Right renal pelvis (tissue), 4 donors: ENCODE measurements at regions not wholly inside any gene's neighbourhood (a gene's known extent, or its start where the extent isn't known, plus 50 kb on each side); places are given as distances from the start of the nearest gene placed in this dataset.

Experiments
- DNase-seq, 4 donors: peaks; one replicate each; pipeline ENCODE4 v3.0.0-alpha.2; 2013; ENCODE audit warnings: low read depth in 4 of 4, low spot score in 3 of 4, missing footprints in 1 of 4

GRCh38 chr3:124559846-124560574 is 170.2 kb upstream of the UMPS start:
- peak in 3 of 4 donors; percentile 53 to 67 (median 56) for DNase-seq

GRCh38 chr3:124560666-124561215 is 169.5 kb upstream of the UMPS start:
- no peak for DNase-seq

- no peak for DNase-seq
These were observed 167.5 kb upstream of the UMPS start for GRCh38 chr3:124562769-124563168.

- DNase-seq = no peak
These were observed 166.9 kb upstream of the UMPS start for GRCh38 chr3:124563376-124563775.

- DNase-seq = peak; percentile 71 to 80 (median 77)
These were observed 165.2 kb upstream of the UMPS start for GRCh38 chr3:124565013-124565412.

GRCh38 chr3:124565551-124565950 is 164.7 kb upstream of the UMPS start:
- no peak for DNase-seq

- DNase-seq = no peak
These were observed 163.6 kb upstream of the UMPS start for GRCh38 chr3:124566701-124567100.

- no peak for DNase-seq
These were observed 163.1 kb upstream of the UMPS start for GRCh38 chr3:124567179-124567578.

- no peak for DNase-seq
These were observed 160.5 kb upstream of the UMPS start for GRCh38 chr3:124569761-124570160.

GRCh38 chr3:124570232-124570631 is 160.0 kb upstream of the UMPS start:
- no peak for DNase-seq

- DNase-seq = no peak
These were observed 157.3 kb upstream of the UMPS start for GRCh38 chr3:124572851-124573405.

- no peak for DNase-seq
These were observed 156.2 kb upstream of the UMPS start for GRCh38 chr3:124574012-124574411.

GRCh38 chr3:124576565-124577493 is 153.4 kb upstream of the UMPS start:
- DNase-seq = no peak

GRCh38 chr3:124577494-124578167 is 152.6 kb upstream of the UMPS start:
- no peak for DNase-seq

GRCh38 chr3:124579641-124580040 is 150.6 kb upstream of the UMPS start:
- no peak for DNase-seq

- no peak for DNase-seq
These were observed 148.1 kb upstream of the UMPS start for GRCh38 chr3:124582196-124582595.

GRCh38 chr3:124582621-124583395 is 147.4 kb upstream of the UMPS start:
- DNase-seq = no peak

- no peak for DNase-seq
These were observed 146.1 kb upstream of the UMPS start for GRCh38 chr3:124584245-124584551.

GRCh38 chr3:124584552-124585391 is 145.5 kb upstream of the UMPS start:
- peak in 3 of 4 donors; percentile 60 to 70 (median 61) for DNase-seq
